ENCODE measurements at regions not wholly inside any gene's neighbourhood (a gene's known extent, or its start where the extent isn't known, plus 50 kb on each side); places are given as distances from the start of the nearest gene placed in this dataset.

DNA sequence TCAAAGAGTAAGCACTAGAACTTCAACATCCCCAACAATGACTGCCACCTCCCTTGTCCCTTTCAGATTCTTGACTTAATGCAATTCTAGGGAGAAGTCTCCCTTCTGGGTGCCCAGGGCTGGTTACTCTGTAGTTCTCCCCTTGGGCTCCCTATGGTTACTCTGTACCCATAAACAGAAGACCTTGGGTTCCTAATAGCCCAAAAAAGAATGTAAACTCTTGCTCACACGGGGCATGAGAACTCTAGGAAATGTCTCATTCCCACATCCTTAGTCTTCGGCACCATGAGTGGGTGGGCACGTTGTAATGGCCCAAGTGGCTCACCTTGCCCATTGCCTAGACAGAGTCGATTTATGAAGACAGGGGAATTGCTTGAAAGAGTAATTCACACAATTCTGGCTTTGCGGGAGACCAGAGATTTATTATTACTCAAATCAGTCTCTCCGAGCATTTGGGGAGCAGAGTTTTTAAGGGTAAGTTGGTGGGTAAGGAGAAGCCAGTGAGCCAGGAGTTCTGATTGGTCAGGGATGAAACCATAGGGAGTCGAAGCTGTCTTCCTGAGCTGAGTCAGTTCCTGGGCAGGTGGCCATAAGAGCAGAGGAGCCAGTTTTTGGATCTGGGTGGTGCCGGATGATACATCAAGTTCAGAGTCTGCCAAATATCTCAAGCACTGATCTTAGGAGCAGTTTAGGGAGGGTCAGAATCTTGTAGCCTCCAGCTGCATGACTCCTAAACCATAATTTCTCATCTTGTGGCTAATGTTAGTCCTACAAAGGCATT, 61.2 kb upstream of the SIRPG start:
- Histone ChIP-seq H3K4me2 (ENCODE audit: low read depth, low read length) (no peak overlapping the region), H2AFZ (replicated peaks; ENCODE audit: low read length, poor library complexity) (no peak overlapping the region), H3K18ac (ENCODE audit: low read depth, low read length) (no peak overlapping the region), H3K4me1 (ENCODE audit: control insufficient read depth, insufficient read depth, low read length) (no peaks in the 10 kb centered on the region), H3K79me1 (ENCODE audit: low read depth in 1 of 2, low read length in 2 of 2) (no peaks in the 10 kb centered on the region), H3K56ac (ENCODE audit: extremely low read depth, insufficient read depth, low read length) (no peak overlapping the region), H2BK120ac (ENCODE audit: low read depth, low read length) (no peak overlapping the region), H4K91ac (ENCODE audit: insufficient read depth, low read depth, low read length) (no peak overlapping the region), H2BK15ac (ENCODE audit: low read depth, low read length) (no peak overlapping the region), H3K27ac (ENCODE audit: insufficient read depth, low read length) (no peak overlapping the region), H2AK9ac (replicated peaks; ENCODE audit: low read depth, low read length, poor library complexity) (no peak overlapping the region), H3K23ac (ENCODE audit: low read depth, low read length) (no peak overlapping the region), H3K9me3 (ENCODE audit: control insufficient read depth, insufficient read depth, low read length) (no peaks in the 10 kb centered on the region), H3K4me3 (ENCODE audit: insufficient read depth, low read depth, low read length) (no peak overlapping the region), H4K20me1 (ENCODE audit: insufficient read depth, low read length) (no peaks in the 10 kb centered on the region), H3K9ac (ENCODE audit: low read depth, low read length) (no peak overlapping the region), H3K36me3 (ENCODE audit: control insufficient read depth, insufficient read depth, low read length) (no peaks in the 10 kb centered on the region), H3K27me3 (ENCODE audit: control insufficient read depth, insufficient read depth, low read length) (peaks cover 6% of the 10 kb centered on the region), H4K5ac (ENCODE audit: low read depth, low read length) (no peak overlapping the region), H2BK20ac (ENCODE audit: low read depth, low read length) (no peak overlapping the region), H3K14ac (replicated peaks; ENCODE audit: low read depth, low read length) (no peak overlapping the region), H4K8ac (ENCODE audit: low read depth in 2 of 2, low read length in 2 of 2) (no peak overlapping the region), H3K9me1 (ENCODE audit: insufficient read depth, low read length) (no peaks in the 10 kb centered on the region), H3K4ac (ENCODE audit: low read depth, low read length) (no peak overlapping the region), H2BK5ac (ENCODE audit: low read depth, low read length, poor library complexity, severe bottlenecking) (no peak overlapping the region), H2AK5ac (ENCODE audit: low read depth, low read length) (no peak overlapping the region)
- no peak for TF ChIP-seq NFE2L2 (IDR thresholded peaks at IDR 0.05; ENCODE audit: low read depth, low read length)
- no peak for TF ChIP-seq FOS (IDR thresholded peaks at IDR 0.05; ENCODE audit: low read depth, low read length)
- TF ChIP-seq BHLHE40 (IDR thresholded peaks at IDR 0.05; ENCODE audit: low read depth, low read length): no peak
- no peak for TF ChIP-seq RFX5 (IDR thresholded peaks at IDR 0.05; ENCODE audit: low read depth, low read length)
- no peak for TF ChIP-seq MXI1 (IDR thresholded peaks at IDR 0.05; ENCODE audit: borderline replicate concordance, low read depth, low read length)
- no peak for TF ChIP-seq POLR2A (IDR thresholded peaks at IDR 0.05; ENCODE audit: low read depth, low read length)
- no peak for TF ChIP-seq SMC3 (IDR thresholded peaks at IDR 0.05; ENCODE audit: low read depth, low read length)
- TF ChIP-seq RCOR1 (IDR thresholded peaks at IDR 0.05; ENCODE audit: insufficient replicate concordance, low read length): no peak
- TF ChIP-seq MAFK (IDR thresholded peaks at IDR 0.05; ENCODE audit: low read depth, low read length): no peak
- no peak for TF ChIP-seq CHD1 (IDR thresholded peaks at IDR 0.05; ENCODE audit: low read depth, low read length)
- TF ChIP-seq, protein P1, sequence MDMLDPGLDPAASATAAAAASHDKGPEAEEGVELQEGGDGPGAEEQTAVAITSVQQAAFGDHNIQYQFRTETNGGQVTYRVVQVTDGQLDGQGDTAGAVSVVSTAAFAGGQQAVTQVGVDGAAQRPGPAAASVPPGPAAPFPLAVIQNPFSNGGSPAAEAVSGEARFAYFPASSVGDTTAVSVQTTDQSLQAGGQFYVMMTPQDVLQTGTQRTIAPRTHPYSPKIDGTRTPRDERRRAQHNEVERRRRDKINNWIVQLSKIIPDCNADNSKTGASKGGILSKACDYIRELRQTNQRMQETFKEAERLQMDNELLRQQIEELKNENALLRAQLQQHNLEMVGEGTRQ (IDR thresholded peaks at IDR 0.05; ENCODE audit: low read depth, low read length): no peak
- TF ChIP-seq RAD21 (IDR thresholded peaks at IDR 0.05; ENCODE audit: low read length): no peak
- in situ Hi-C loops (cut with MboI; ENCODE audit: low sequenced_read_pairs) (no loop called here), dilution Hi-C loops (cut with HindIII; ENCODE audit: low sequenced_read_pairs, unreplicated experiment) (no loop called here), intact Hi-C loops (cut with micrococcal nuclease) (no loop called here)
- CTCF ChIA-PET: no interaction called here
- WGBS, 2 experiments (ENCODE audit: extremely low coverage in 2 of 2, insufficient read length in 1 of 2): 0% methylated on average over 1 of the region's 8 CpGs; no CpG with 5 or more reads in 1 of the 2 experiments
- POLR2A ChIA-PET (ENCODE audit: unreplicated experiment): no interaction called here
- BruUV-seq (replicated peaks): no TSS peak
- no peak for ATAC-seq (ENCODE audit: low read depth)
- peak; percentile 46 for DNase-seq

Data from IMR-90 (cell line).